ENCODE measurements at regions not wholly inside any gene's neighbourhood (a gene's known extent, or its start where the extent isn't known, plus 50 kb on each side); places are given as distances from the start of the nearest gene placed in this dataset.

GRCh38 chr3:25294169-25294805 lies 133.8 kb upstream of the RARB start:
- ChIA-PET CTCF (no interaction called here), POLR2A (ENCODE audit: low non-redundant PET) (interaction anchor here (0.5 kb wide), 1 partner anchor 95 kb away, joined by 7 read pairs; no protein-coding TSS in a partner anchor)
- TF ChIP-seq, protein P1, sequence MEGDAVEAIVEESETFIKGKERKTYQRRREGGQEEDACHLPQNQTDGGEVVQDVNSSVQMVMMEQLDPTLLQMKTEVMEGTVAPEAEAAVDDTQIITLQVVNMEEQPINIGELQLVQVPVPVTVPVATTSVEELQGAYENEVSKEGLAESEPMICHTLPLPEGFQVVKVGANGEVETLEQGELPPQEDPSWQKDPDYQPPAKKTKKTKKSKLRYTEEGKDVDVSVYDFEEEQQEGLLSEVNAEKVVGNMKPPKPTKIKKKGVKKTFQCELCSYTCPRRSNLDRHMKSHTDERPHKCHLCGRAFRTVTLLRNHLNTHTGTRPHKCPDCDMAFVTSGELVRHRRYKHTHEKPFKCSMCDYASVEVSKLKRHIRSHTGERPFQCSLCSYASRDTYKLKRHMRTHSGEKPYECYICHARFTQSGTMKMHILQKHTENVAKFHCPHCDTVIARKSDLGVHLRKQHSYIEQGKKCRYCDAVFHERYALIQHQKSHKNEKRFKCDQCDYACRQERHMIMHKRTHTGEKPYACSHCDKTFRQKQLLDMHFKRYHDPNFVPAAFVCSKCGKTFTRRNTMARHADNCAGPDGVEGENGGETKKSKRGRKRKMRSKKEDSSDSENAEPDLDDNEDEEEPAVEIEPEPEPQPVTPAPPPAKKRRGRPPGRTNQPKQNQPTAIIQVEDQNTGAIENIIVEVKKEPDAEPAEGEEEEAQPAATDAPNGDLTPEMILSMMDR (conservative IDR thresholded peaks at IDR 0.05; ENCODE audit: low read depth): no peak
- no peak for DNase-seq (ENCODE audit: low spot score)
- H3K27ac ChIP-seq: no peak overlapping the region

- CTCF ChIA-PET: no interaction called here
- no peak for DNase-seq (ENCODE audit: low spot score)
- no peak overlapping the region for H3K27ac ChIP-seq
- TF ChIP-seq, protein P1 (conservative IDR thresholded peaks at IDR 0.05; ENCODE audit: low read depth): no peak
- POLR2A ChIA-PET (ENCODE audit: low non-redundant PET): interaction anchor here (0.6 kb wide), 1 partner anchor 16 kb away, joined by 5 read pairs; no protein-coding TSS in a partner anchor
Observed at GRCh38 chr3:25297667-25298585, 130.1 kb upstream of the RARB start.

DNA sequence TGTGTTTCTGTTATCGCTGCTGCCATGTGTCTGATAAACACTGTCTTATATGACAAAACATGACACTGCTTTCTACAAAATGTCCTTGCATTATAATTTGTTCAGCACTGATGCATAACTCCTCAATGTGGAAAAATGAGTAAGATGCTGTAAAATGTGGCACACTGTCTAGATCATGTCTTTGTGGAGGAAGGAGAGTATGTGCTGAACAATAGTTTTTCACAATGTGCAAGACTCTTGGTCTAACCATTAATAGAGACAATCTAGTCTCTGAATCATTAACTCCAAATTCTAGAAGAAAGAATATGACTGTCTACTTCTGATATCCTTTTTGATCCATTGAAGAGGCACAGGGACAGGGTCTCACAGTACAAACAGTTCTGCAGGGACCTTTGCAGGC lies 127.9 kb upstream of the RARB start:
- H3K27ac ChIP-seq: no peak overlapping the region
- ChIA-PET CTCF (no interaction called here), POLR2A (ENCODE audit: low non-redundant PET) (no interaction called here)
- TF ChIP-seq, protein P1 (conservative IDR thresholded peaks at IDR 0.05; ENCODE audit: low read depth): no peak
- DNase-seq (ENCODE audit: low spot score): no peak

DNA sequence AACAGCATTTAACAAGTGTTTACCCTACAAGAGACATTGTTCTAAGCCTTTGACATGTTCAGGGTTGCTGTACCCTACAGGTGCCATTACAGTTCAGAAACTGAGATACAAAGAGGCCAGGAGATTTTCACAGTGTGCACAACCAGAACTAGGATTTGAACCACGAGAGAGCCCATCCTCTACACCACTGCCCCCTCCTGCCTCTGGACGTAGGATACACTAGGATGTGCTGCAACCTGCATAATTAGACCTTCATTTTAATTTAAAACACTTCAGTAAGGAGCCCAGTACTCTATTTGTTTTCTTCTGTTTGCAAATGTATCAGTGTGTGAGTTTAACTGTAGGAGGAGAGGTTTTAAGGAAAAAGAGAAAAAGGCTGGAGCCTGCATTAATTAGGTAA lies 123.1 kb upstream of the RARB start:
- CTCF ChIA-PET: no interaction called here
- TF ChIP-seq, protein P1 (conservative IDR thresholded peaks at IDR 0.05; ENCODE audit: low read depth): no peak
- DNase-seq (ENCODE audit: low spot score): no peak
- no peak overlapping the region for H3K27ac ChIP-seq
- POLR2A ChIA-PET (ENCODE audit: low non-redundant PET): no interaction called here

- POLR2A ChIA-PET (ENCODE audit: low non-redundant PET): no interaction called here
- DNase-seq (ENCODE audit: low spot score): no peak
- no peak overlapping the region for H3K27ac ChIP-seq
- CTCF ChIA-PET: no interaction called here
- TF ChIP-seq, protein P1 (conservative IDR thresholded peaks at IDR 0.05; ENCODE audit: low read depth): no peak
Observed at GRCh38 chr3:25306066-25306465, 122.0 kb upstream of the RARB start.

- CTCF ChIA-PET: no interaction called here
Observed at GRCh38 chr3:25306705-25307104, 121.4 kb upstream of the RARB start.

More at GRCh38 chr3:25306705-25307104, 121.4 kb upstream of the RARB start:
- TF ChIP-seq, protein P1 (conservative IDR thresholded peaks at IDR 0.05; ENCODE audit: low read depth): no peak
- no peak for DNase-seq (ENCODE audit: low spot score)
- no peak overlapping the region for H3K27ac ChIP-seq
- POLR2A ChIA-PET (ENCODE audit: low non-redundant PET): no interaction called here

All from RWPE1 (cell line).